SK-N-MC (cell line): ENCODE measurements at regions not wholly inside any gene's neighbourhood (a gene's known extent, or its start where the extent isn't known, plus 50 kb on each side); places are given as distances from the start of the nearest gene placed in this dataset.

Source experiments
- EZH2 ChIP-seq: fragments of 200-600 bp; sonication (generic); IDR thresholded peaks from one replicate; pipeline ENCODE4 v1.6.1; 2017; ENCODE audit warnings: antibody characterized with exemption
- POLR2AphosphoS5 ChIP-seq: IDR thresholded peaks from 2 replicates; pipeline ENCODE4 v1.6.1; 2012; ENCODE audit warnings: mild to moderate bottlenecking, low read depth, low read length, borderline replicate concordance

- TF ChIP-seq EZH2 (no peak), POLR2AphosphoS5 (no peak)
Observed at GRCh38 chr3:115518100-115518852, 105.0 kb upstream of the GAP43 start.
